IPS-15b (cell line): ENCODE measurements at regions not wholly inside any gene's neighbourhood (a gene's known extent, or its start where the extent isn't known, plus 50 kb on each side); places are given as distances from the start of the nearest gene placed in this dataset.

Experiments
- H3K27me3 ChIP-seq: one replicate; pipeline ENCODE4 v1.6.1; 2013; ENCODE audit warnings: low read length; ENCODE audit not compliant: control insufficient read depth, insufficient read depth
- H3K36me3 ChIP-seq: one replicate; pipeline ENCODE4 v1.6.1; 2013; ENCODE audit warnings: low read length; ENCODE audit not compliant: control insufficient read depth, insufficient read depth
- H3K4me1 ChIP-seq: one replicate; pipeline ENCODE4 v1.6.1; 2013; ENCODE audit warnings: mild to moderate bottlenecking, low read length; ENCODE audit not compliant: control insufficient read depth, insufficient read depth
- H3K4me3 ChIP-seq: one replicate; pipeline ENCODE4 v1.5.1; 2013; ENCODE audit warnings: low read depth, low read length
- H3K9ac ChIP-seq: one replicate; pipeline ENCODE4 v1.6.1; 2013; ENCODE audit warnings: low read depth, mild to moderate bottlenecking, low read length
- H3K9me3 ChIP-seq: one replicate; pipeline ENCODE4 v1.6.1; 2013; ENCODE audit warnings: mild to moderate bottlenecking, low read length; ENCODE audit not compliant: control insufficient read depth, insufficient read depth

DNA sequence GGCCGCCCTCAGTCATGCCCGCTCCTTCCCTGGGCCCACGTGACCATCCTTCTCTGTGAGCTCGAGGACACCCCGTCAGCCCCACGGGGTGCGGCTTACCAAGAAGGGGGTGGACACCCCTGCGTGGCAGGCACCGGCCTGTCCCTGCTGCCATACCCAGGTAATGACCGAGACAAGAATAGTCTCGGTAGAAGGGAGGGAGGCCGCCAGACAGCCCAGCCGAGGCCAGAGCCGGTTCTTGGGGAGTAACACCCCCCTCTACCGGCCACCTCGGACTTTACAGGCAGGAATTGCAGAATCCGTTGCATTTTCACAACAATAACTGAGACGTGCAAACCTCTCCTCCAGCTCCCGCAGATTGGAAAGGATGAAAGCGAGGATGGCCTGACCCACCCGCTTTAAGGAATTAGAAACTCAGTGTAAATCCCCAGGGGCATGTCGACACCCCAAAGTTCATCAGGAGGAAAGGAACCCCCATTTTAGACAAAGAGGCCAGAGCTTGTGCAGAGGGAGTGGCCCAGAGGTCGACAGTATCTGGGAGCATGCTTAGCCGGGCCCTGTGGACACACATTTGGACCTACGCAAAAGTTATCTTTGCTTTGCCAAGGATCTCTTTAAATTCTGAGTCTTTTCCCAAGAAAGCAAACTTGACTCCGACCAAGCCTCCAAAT, 60.1 kb upstream of the GLI2 start:
- Histone ChIP-seq H3K4me1 (peaks cover 3% of the 10 kb centered on the region), H3K4me3 (no peak overlapping the region), H3K9me3 (no peaks in the 10 kb centered on the region), H3K36me3 (no peaks in the 10 kb centered on the region), H3K9ac (no peak overlapping the region), H3K27me3 (peaks cover 28% of the 10 kb centered on the region)

- H3K4me1 ChIP-seq = peaks cover 3% of the 10 kb centered on the region
- H3K36me3 ChIP-seq = no peaks in the 10 kb centered on the region
- no peak overlapping the region for H3K9ac ChIP-seq
- no peak overlapping the region for H3K4me3 ChIP-seq
- no peaks in the 10 kb centered on the region for H3K9me3 ChIP-seq
- peaks cover 27% of the 10 kb centered on the region for H3K27me3 ChIP-seq
Observed at GRCh38 chr2:120677221-120677620, 58.4 kb upstream of the GLI2 start.

- Histone ChIP-seq H3K4me3 (no peak overlapping the region), H3K4me1 (peaks cover 3% of the 10 kb centered on the region), H3K27me3 (peaks cover 25% of the 10 kb centered on the region), H3K9me3 (no peaks in the 10 kb centered on the region), H3K36me3 (no peaks in the 10 kb centered on the region), H3K9ac (no peak overlapping the region)
Observed at GRCh38 chr2:120677696-120678247, 57.9 kb upstream of the GLI2 start.

DNA sequence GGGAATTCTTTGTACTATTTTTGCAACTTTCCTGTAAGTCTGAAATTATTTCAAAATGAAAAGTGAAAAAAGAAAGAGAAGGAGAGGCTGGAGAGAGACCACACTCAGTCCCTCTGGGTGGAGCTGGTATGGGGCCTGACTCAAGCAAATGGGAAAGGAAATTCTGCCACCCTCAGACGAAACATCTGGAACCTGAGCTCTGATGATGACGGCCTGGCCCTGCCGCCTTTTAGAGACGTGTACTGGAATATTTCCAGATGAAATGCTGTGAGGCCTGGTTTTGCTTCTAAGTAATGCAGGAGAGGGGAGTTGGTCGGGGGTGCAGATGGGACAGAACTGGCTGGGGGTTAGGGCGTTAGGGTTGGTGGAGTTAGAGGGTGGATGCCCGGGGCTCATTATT, 57.4 kb upstream of the GLI2 start:
- peaks cover 3% of the 10 kb centered on the region for H3K4me1 ChIP-seq
- no peaks in the 10 kb centered on the region for H3K36me3 ChIP-seq

DNA sequence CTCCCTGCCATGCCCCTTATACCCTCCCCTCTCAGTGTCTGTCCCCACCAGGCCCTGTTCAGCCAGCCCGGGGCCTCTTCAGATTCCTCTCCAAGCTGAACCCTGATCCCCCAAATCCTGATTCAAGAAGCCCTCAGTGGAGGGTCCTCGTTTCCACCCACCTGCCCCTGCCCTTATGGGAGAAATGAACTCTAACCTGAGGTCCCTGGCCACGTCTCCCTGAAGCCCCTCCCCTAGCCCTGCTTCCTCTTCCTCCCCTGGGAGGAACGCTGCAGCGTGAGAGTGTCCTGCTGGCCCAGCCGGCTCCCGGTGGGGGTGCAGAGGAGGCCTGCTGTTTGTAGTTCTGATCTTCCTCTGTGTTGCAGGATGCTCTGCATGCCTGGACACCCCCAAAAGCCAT, 56.7 kb upstream of the GLI2 start:
- no peak overlapping the region for H3K4me3 ChIP-seq
- no peak overlapping the region for H3K9ac ChIP-seq
- no peaks in the 10 kb centered on the region for H3K36me3 ChIP-seq
- peaks cover 3% of the 10 kb centered on the region for H3K4me1 ChIP-seq
- peaks cover 25% of the 10 kb centered on the region for H3K27me3 ChIP-seq
- no peaks in the 10 kb centered on the region for H3K9me3 ChIP-seq

More for the DNA sequence above, 57.4 kb upstream of the GLI2 start:
- no peaks in the 10 kb centered on the region for H3K9me3 ChIP-seq
- no peak overlapping the region for H3K9ac ChIP-seq
- no peak overlapping the region for H3K4me3 ChIP-seq
- peaks cover 25% of the 10 kb centered on the region for H3K27me3 ChIP-seq

DNA sequence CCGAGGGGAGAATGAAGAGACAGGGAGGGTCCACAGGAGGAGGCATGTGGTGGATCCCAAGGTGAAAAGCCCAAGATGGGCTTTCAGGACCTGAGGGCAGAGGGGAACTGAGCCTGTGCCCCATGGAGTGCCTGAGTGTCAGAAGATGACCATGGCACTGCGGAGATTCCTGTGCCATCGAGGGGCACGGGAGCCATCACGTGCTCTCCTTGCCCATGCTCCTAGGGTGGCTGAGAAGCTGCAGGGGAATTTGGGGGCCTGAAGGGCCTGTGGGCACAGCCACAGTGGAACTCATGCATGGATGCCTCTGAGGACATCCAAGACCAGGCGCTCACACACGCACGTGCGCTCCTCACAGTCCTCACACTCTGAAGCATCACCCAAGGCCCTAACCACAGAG, 56.1 kb upstream of the GLI2 start:
- peaks cover 22% of the 10 kb centered on the region for H3K27me3 ChIP-seq
- H3K36me3 ChIP-seq = no peaks in the 10 kb centered on the region
- no peak overlapping the region for H3K9ac ChIP-seq
- H3K9me3 ChIP-seq = no peaks in the 10 kb centered on the region
- peaks cover 3% of the 10 kb centered on the region for H3K4me1 ChIP-seq
- no peak overlapping the region for H3K4me3 ChIP-seq

- no peaks in the 10 kb centered on the region for H3K36me3 ChIP-seq
- no peak overlapping the region for H3K4me3 ChIP-seq
- H3K9me3 ChIP-seq = no peaks in the 10 kb centered on the region
- peaks cover 3% of the 10 kb centered on the region for H3K4me1 ChIP-seq
- peaks cover 16% of the 10 kb centered on the region for H3K27me3 ChIP-seq
- no peak overlapping the region for H3K9ac ChIP-seq
Observed at GRCh38 chr2:120680136-120680761, 55.4 kb upstream of the GLI2 start.

DNA sequence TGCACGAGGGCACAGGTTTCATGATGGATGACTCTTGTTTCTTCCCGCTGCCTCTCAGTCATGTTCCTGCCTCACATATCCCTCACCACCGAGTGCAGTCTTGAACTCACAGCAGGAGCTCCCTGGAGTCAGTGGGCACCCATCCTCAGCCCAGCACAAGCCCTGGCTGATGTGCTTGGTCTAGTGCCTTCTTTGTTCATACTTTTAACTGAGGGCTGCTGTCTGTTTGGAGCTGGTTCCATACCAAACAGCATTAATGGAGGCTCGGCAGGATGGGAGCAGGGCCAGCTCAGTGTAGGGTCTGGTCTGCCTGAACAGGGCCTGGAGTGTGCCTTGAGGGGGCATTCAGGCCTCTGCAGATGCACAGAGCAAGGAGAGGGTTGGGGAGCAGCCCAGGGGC, 54.5 kb upstream of the GLI2 start:
- Histone ChIP-seq H3K36me3 (no peaks in the 10 kb centered on the region), H3K9ac (no peak overlapping the region), H3K9me3 (no peaks in the 10 kb centered on the region), H3K4me1 (peaks cover 3% of the 10 kb centered on the region), H3K27me3 (peaks cover 16% of the 10 kb centered on the region), H3K4me3 (no peak overlapping the region)

DNA sequence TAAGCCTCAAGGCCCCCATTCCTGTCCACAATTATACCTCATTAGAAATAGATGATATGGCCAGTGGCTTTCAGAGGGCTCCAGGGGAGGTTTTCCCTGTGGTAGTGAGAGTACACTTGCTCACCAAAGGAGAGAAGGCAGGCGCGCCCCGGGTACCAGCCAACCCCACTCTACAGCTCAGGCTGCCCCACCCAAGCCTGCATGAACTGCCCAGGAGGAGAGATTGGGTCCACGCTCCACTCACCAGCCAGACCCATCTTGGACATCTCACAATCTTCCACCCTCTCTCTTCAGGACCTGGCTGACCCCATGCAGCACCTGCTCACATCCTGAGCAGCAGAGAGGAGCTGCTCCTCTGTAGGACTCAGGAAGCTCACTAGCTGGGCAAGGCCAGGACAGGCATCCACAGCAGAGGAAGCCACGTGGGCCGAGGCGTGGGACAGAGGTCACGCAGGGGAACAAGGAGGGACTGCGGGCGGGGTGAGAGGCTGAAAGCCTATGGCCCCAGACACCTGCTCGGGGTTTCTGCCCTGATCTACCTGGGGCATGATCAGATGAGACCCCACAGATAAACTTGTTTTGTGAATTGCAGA, 53.9 kb upstream of the GLI2 start:
- no peak overlapping the region for H3K4me3 ChIP-seq
- H3K27me3 ChIP-seq = peaks cover 16% of the 10 kb centered on the region
- peaks cover 3% of the 10 kb centered on the region for H3K4me1 ChIP-seq
- no peaks in the 10 kb centered on the region for H3K36me3 ChIP-seq
- H3K9me3 ChIP-seq = no peaks in the 10 kb centered on the region
- no peak overlapping the region for H3K9ac ChIP-seq

DNA sequence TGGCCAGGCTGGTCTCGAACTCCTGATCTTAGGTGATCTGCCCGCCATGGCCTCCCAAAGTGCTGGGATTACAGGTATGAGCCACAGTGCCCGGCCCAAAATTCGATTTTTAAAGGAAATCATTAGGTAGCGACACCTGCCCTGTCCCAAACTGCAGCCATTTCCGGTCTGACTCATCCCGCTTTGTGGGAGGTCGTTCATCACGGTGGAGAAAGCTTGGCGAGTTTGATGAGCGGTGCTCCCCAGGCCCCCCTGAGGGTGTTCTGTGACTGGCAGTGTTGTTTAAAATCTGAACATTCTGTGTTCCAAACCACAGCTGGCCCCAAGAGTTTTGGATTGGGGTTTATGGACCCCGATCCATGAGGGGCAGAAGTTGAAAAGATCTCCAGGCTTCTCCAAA, 53.0 kb upstream of the GLI2 start:
- H3K27me3 ChIP-seq = peaks cover 16% of the 10 kb centered on the region
- no peak overlapping the region for H3K4me3 ChIP-seq
- H3K9ac ChIP-seq = no peak overlapping the region
- no peaks in the 10 kb centered on the region for H3K36me3 ChIP-seq
- H3K4me1 ChIP-seq = peaks cover 3% of the 10 kb centered on the region
- no peaks in the 10 kb centered on the region for H3K9me3 ChIP-seq

DNA sequence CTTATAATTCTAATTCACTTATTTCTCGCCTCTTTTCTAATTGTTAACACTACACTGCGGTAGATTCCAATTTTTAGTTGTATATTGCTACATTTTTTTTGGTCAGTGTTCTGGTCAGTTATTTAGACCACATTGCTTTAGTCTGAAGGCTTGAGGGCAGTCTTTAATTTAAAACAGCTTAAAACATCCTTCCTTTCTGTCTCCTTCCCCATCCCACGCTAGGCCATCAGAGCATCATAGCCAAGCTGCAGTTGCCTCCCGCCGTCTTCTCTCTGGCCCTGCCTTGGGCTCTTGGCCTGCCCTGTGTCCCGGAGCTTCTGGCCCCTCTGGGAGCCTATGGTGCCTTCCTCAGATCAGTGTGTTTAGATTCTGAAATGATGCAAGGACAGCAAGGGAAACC, 52.6 kb upstream of the GLI2 start:
- Histone ChIP-seq H3K9ac (no peak overlapping the region), H3K27me3 (peaks cover 14% of the 10 kb centered on the region), H3K9me3 (no peaks in the 10 kb centered on the region), H3K36me3 (no peaks in the 10 kb centered on the region), H3K4me1 (peaks cover 3% of the 10 kb centered on the region), H3K4me3 (no peak overlapping the region)

DNA sequence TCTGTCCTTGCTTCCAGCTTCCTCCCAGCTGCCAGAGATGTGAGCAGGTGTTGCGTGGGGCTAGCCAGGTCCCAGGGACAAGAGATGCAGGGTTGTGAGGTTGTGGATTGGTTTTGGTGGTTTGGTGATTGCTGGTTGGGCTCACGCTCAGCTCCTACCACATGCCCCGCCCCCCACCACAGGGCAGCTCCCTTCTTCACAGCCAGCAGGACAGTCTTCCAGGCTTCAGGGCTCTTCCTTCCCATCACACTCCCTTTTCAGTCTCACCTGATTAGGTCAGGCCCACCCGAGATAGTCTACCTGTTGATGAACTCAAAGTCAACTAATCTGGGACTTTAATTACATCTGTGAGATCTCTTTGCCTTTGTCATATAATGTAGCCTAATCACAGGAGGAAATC, 52.0 kb upstream of the GLI2 start:
- H3K27me3 ChIP-seq = peaks cover 13% of the 10 kb centered on the region
- no peak overlapping the region for H3K9ac ChIP-seq
- no peaks in the 10 kb centered on the region for H3K9me3 ChIP-seq
- peaks cover 3% of the 10 kb centered on the region for H3K4me1 ChIP-seq
- H3K36me3 ChIP-seq = no peaks in the 10 kb centered on the region
- no peak overlapping the region for H3K4me3 ChIP-seq
